Smooth muscle cell (in vitro differentiated cells): ENCODE measurements at regions not wholly inside any gene's neighbourhood (a gene's known extent, or its start where the extent isn't known, plus 50 kb on each side); places are given as distances from the start of the nearest gene placed in this dataset.
"Not testable (repeated sequence)": the region's sequence is repeated elsewhere in the genome, so short reads cannot be mapped to it uniquely, and the experiment has no call there.

Experiments
- DNase-seq: peaks from one replicate; lab custom pipeline; 2025; ENCODE audit not compliant: unreplicated experiment; lab: John Stamatoyannopoulos, UW
- H2AFZ ChIP-seq: fragments of 200-600 bp; sonication (generic); 2 replicates; pipeline ENCODE4 v1.6.0; 2016; ENCODE audit warnings: antibody characterized with exemption, low read depth, mild to moderate bottlenecking
- H3F3A ChIP-seq: fragments of 200-600 bp; sonication (generic); 2 replicates; pipeline ENCODE4 v1.6.0; 2017; ENCODE audit warnings: antibody characterized with exemption, low read depth
- H3K27ac ChIP-seq: fragments of 200-600 bp; sonication (generic); 2 replicates; pipeline ENCODE4 v1.5.1; 2016; ENCODE audit warnings: low read depth, mild to moderate bottlenecking
- H3K27me3 ChIP-seq: fragments of 200-600 bp; sonication (generic); 2 replicates; pipeline ENCODE4 v1.6.1; 2016; ENCODE audit warnings: low read depth, mild to moderate bottlenecking
- H3K36me3 ChIP-seq: fragments of 200-600 bp; sonication (generic); 2 replicates; pipeline ENCODE4 v1.5.1; 2016; ENCODE audit warnings: low read depth
- H3K4me1 ChIP-seq: fragments of 200-600 bp; sonication (generic); 2 replicates; pipeline ENCODE4 v1.5.1; 2016; ENCODE audit warnings: low read depth
- H3K4me2 ChIP-seq: fragments of 200-600 bp; sonication (generic); 2 replicates; pipeline ENCODE4 v1.6.0; 2016; ENCODE audit warnings: mild to moderate bottlenecking
- H3K4me3 ChIP-seq: fragments of 200-600 bp; sonication (generic); 2 replicates; pipeline ENCODE4 v1.5.1; 2016; ENCODE audit warnings: mild to moderate bottlenecking
- H3K79me2 ChIP-seq: fragments of 200-600 bp; sonication (generic); 2 replicates; pipeline ENCODE4 v1.6.0; 2016; ENCODE audit warnings: low read depth, mild to moderate bottlenecking
- H3K9ac ChIP-seq: fragments of 200-600 bp; sonication (generic); 2 replicates; pipeline ENCODE4 v1.6.0; 2016; ENCODE audit warnings: low read depth
- H3K9me3 ChIP-seq: fragments of 200-600 bp; sonication (generic); replicated peaks from 2 replicates; pipeline ENCODE4 v1.5.1; 2016; ENCODE audit warnings: low read depth
- H4K20me1 ChIP-seq: fragments of 200-600 bp; sonication (generic); 2 replicates; pipeline ENCODE4 v1.6.0; 2016; ENCODE audit warnings: low read depth
- WGBS: methylation state at CpG from one replicate; pipeline ENCODE4 v1.1.7; 2016; ENCODE audit warnings: low lambda C conversion rate; 5-methylcytosine and 5-hydroxymethylcytosine counted together
- TF ChIP-seq, protein P1 (sequence below): fragments of 200-600 bp; sonication (generic); IDR thresholded peaks from 2 replicates; pipeline ENCODE4 v1.5.1; 2017; ENCODE audit warnings: borderline replicate concordance, mild to moderate bottlenecking, antibody characterized with exemption; ENCODE audit not compliant: insufficient read depth, poor library complexity, severe bottlenecking

DNA sequence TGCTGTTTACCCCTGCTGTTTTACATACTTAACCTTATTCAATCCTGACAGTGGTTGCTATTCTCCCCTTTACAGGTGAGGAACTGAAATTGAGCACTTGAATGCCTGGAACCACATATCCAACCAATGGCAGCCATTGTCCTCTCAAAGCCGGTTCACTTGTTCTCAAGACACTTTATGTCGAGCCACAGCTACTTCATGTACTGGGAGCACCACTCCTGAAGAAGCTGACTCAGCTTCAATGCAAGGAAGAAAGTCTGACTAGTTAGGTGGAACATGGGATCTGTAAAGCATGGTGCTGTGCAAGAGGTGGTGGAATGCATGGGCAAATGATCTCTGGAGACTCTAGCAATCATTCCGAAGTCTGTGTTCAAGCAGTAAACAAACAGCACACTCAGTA, 113.9 kb upstream of the CPM start:
- Histone ChIP-seq H3K4me1 (no peaks in the 10 kb centered on the region), H3K36me3 (no peaks in the 10 kb centered on the region), H3K27ac (no peak overlapping the region), H3F3A (no peaks in the 10 kb centered on the region), H4K20me1 (no peaks in the 10 kb centered on the region), H3K9ac (no peak overlapping the region), H3K9me3 (no peaks in the 10 kb centered on the region), H2AFZ (no peak overlapping the region), H3K4me2 (no peak overlapping the region), H3K27me3 (no peaks in the 10 kb centered on the region), H3K4me3 (no peak overlapping the region), H3K79me2 (no peaks in the 10 kb centered on the region)
- DNase-seq: no peak
- TF ChIP-seq, protein P1, sequence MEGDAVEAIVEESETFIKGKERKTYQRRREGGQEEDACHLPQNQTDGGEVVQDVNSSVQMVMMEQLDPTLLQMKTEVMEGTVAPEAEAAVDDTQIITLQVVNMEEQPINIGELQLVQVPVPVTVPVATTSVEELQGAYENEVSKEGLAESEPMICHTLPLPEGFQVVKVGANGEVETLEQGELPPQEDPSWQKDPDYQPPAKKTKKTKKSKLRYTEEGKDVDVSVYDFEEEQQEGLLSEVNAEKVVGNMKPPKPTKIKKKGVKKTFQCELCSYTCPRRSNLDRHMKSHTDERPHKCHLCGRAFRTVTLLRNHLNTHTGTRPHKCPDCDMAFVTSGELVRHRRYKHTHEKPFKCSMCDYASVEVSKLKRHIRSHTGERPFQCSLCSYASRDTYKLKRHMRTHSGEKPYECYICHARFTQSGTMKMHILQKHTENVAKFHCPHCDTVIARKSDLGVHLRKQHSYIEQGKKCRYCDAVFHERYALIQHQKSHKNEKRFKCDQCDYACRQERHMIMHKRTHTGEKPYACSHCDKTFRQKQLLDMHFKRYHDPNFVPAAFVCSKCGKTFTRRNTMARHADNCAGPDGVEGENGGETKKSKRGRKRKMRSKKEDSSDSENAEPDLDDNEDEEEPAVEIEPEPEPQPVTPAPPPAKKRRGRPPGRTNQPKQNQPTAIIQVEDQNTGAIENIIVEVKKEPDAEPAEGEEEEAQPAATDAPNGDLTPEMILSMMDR: no peak
- 91% methylated on average over 3 of the region's 3 CpGs for WGBS

DNA sequence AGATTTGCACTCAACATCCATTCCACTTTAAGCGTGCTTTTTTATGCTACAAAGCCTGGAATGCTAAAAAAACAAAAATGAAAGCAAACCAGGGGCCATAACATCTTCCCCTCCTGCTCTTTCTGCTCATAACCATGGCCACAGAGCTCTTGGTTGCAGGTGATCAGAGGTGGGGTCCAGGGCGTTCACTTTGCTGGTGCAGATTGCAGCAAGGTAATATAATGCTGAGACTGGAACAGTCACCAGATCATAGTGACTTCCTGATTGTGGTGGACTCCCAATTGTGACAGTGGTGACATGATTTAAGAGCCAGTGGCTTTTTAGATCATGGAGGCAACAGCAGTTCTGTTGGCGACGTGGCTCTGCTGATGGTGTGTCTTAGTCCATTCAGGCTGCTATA, 115.0 kb upstream of the CPM start:
- no peak overlapping the region for H3K9ac ChIP-seq
- H2AFZ ChIP-seq: no peak overlapping the region
- H3K4me2 ChIP-seq: no peak overlapping the region
- H3F3A ChIP-seq: no peaks in the 10 kb centered on the region
- H4K20me1 ChIP-seq: no peaks in the 10 kb centered on the region
- no peaks in the 10 kb centered on the region for H3K9me3 ChIP-seq
- H3K4me3 ChIP-seq: no peak overlapping the region
- no peaks in the 10 kb centered on the region for H3K79me2 ChIP-seq
- no peaks in the 10 kb centered on the region for H3K27me3 ChIP-seq
- DNase-seq: no peak
- WGBS: 95% methylated on average over 4 of the region's 4 CpGs
- H3K4me1 ChIP-seq: peaks cover 7% of the 10 kb centered on the region
- H3K36me3 ChIP-seq: no peaks in the 10 kb centered on the region
- TF ChIP-seq, protein P1: no peak
- H3K27ac ChIP-seq: no peak overlapping the region

DNA sequence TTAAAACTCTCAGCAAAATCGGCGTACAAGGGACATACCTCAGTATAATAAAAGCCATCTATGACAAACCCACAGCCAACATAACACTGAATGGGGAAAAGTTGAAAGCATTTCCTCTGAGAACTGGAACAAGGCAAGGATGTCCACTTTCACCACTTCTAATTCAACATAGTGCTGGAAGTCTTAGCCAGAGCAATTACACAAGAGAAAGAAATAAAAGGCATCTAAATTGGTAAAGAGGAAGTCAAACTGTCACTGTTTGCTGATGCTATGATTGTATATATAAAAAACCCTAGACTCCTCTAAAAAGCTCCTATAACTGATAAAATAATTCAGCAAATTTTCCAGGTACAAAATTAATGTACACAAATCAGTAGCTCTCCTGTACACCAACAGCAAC, 116.9 kb upstream of the CPM start:
- H3K36me3 ChIP-seq, H3K4me1 ChIP-seq, H3F3A ChIP-seq, H3K9me3 ChIP-seq, H3K79me2 ChIP-seq, H3K27ac ChIP-seq, H4K20me1 ChIP-seq, H3K4me3 ChIP-seq, H2AFZ ChIP-seq, H3K27me3 ChIP-seq, H3K4me2 ChIP-seq, DNase-seq, H3K9ac ChIP-seq: not testable (repeated sequence)
- 98% methylated on average over 2 of the region's 2 CpGs for WGBS

DNA sequence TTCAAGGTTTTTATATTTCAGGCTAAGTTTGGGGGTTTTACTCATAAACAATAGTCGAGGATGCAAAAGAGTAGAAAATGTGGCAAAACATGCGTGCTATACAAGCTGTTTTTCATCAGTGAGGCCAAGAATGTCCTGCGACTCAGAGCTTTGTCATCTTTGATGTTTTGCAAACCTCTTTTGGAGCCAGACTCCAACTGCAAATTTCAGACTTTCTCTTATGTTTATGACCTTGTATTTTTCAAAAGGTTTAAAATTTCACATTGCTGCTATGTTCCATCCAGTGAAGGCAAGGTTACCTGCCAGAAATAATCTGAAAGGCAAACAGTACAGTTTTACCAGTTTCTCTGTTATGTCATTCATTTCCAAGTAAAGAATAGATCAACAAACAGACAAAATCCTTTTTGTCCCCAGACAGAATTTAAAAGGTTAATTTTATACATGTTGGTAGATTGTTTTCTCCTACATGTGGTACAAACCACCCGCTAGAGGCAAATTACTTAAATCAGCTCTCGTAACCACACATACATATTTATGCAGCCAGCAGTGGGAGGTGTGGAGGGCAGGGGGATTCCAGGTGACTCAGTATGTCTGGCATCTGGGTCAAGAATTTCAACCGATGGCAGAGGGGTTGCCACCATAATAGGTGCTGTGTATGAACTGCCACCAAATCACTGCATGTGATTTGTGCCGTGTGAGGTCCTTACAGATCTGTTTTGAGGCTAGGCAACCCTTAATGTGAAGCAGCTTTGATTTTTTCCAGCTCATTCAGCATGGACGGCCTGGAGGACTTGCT, 119.8 kb upstream of the CPM start:
- H3K9me3 ChIP-seq: no peaks in the 10 kb centered on the region
- peak overlapping the region; percentile 56 for H2AFZ ChIP-seq
- H3K36me3 ChIP-seq: no peaks in the 10 kb centered on the region
- peak overlapping the region; percentile 88 for H3K27ac ChIP-seq
- WGBS: 9% methylated on average over 8 of the region's 8 CpGs
- no peak overlapping the region for H3K4me3 ChIP-seq
- no peak for DNase-seq
- peak overlapping the region; percentile 65 for H3K9ac ChIP-seq
- H3K4me2 ChIP-seq: peak overlapping the region; percentile 71
- no peaks in the 10 kb centered on the region for H3F3A ChIP-seq
- no peaks in the 10 kb centered on the region for H3K79me2 ChIP-seq
- H3K27me3 ChIP-seq: no peaks in the 10 kb centered on the region
- TF ChIP-seq, protein P1: no peak
- peaks cover 7% of the 10 kb centered on the region for H3K4me1 ChIP-seq
- no peaks in the 10 kb centered on the region for H4K20me1 ChIP-seq
